Lower leg skin (tissue), 3 donors: ENCODE measurements at regions not wholly inside any gene's neighbourhood (a gene's known extent, or its start where the extent isn't known, plus 50 kb on each side); places are given as distances from the start of the nearest gene placed in this dataset.

Experiments
- CTCF ChIP-seq, 3 donors: fragments of 450-650 bp; IDR thresholded peaks; one replicate each; pipeline ENCODE4 v1.5.1; 2016; ENCODE audit warnings: antibody characterized with exemption in 3 of 3, mild to moderate bottlenecking in 3 of 3, moderate library complexity in 2 of 3
- POLR2A ChIP-seq, 2 donors: fragments of 450-650 bp; IDR thresholded peaks; one replicate each; pipeline ENCODE4 v1.6.1; 2016 to 2017; ENCODE audit warnings: antibody characterized with exemption in 2 of 2, mild to moderate bottlenecking in 1 of 2, moderate library complexity in 1 of 2

DNA sequence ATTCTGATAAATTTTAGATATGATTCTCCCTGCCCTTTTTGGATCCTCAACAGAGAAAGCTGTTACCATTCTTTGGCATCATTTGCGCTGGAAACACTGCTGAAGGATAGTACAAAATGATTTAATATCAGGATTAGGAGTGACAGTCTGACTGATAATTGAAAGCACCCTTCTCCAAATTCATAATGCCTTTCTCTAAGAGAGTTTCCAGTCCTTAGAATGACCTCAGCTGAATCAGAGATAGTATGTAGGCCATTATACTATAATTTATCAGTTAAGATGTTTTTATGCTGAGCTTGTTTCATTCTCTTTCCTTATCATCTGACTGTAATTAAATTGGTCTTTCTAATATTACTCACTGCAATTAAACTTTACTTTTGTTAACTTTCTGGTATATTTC, 166.7 kb downstream of the ZNF326 start:
- TF ChIP-seq CTCF (IDR thresholded peaks at IDR 0.05), result no peak
- TF ChIP-seq POLR2A (IDR thresholded peaks at IDR 0.05), result no peak
